ENCODE measurements at regions not wholly inside any gene's neighbourhood (a gene's known extent, or its start where the extent isn't known, plus 50 kb on each side); places are given as distances from the start of the nearest gene placed in this dataset.

GRCh38 chr13:78169386-78169785 lies 250.8 kb upstream of the EDNRB start:
- no peak for TF ChIP-seq CTCF (IDR thresholded peaks at IDR 0.05; ENCODE audit: poor library complexity)
- no peak for TF ChIP-seq EZH2 (IDR thresholded peaks at IDR 0.05; ENCODE audit: borderline replicate concordance)
- no peak for TF ChIP-seq EZH2phosphoT487 (IDR thresholded peaks at IDR 0.05; ENCODE audit: low read depth, severe bottlenecking, unreplicated experiment)

All from hepatocyte (in vitro differentiated cells).